HepG2 (cell line): ENCODE measurements at regions not wholly inside any gene's neighbourhood (a gene's known extent, or its start where the extent isn't known, plus 50 kb on each side); places are given as distances from the start of the nearest gene placed in this dataset.

Source experiments
- ATRX ChIP-seq: sonication (generic); formaldehyde crosslinking; IDR thresholded peaks from 2 replicates; pipeline ENCODE4 v1.4.0; 2020; ENCODE audit warnings: missing genetic modification reagents, borderline replicate concordance
- ETV5 ChIP-seq: IDR thresholded peaks from 2 replicates; pipeline ENCODE4 v1.6.1; 2018; ENCODE audit warnings: missing biosample characterization, missing genetic modification reagents, inconsistent platforms, borderline replicate concordance
- EZH2 ChIP-seq: conservative IDR thresholded peaks from 2 replicates; pipeline ENCODE4 v1.6.1; 2012; ENCODE audit warnings: mild to moderate bottlenecking, low read depth, low read length, moderate library complexity
- RAD21 ChIP-seq: fragments of 450-650 bp; formaldehyde crosslinking; IDR thresholded peaks from 2 replicates; pipeline ENCODE4 v1.5.0; 2020; ENCODE audit warnings: mild to moderate bottlenecking
- RCOR2 ChIP-seq: IDR thresholded peaks from 2 replicates; pipeline ENCODE4 v1.6.1; 2016; ENCODE audit warnings: missing biosample characterization, missing genetic modification reagents
- TAF15 ChIP-seq: fragments of 200-400 bp; formaldehyde crosslinking; IDR thresholded peaks from one replicate; pipeline ENCODE4 v1.6.1; 2018; ENCODE audit warnings: mild to moderate bottlenecking, low read depth, low read length; ENCODE audit not compliant: poor library complexity, severe bottlenecking
- ZNF501 ChIP-seq: sonication (generic); formaldehyde crosslinking; IDR thresholded peaks from 2 replicates; pipeline ENCODE4 v1.5.1; 2020; ENCODE audit warnings: mild to moderate bottlenecking, moderate library complexity, missing genetic modification reagents
- TF ChIP-seq, protein P1 (sequence below): sonication (generic); formaldehyde crosslinking; IDR thresholded peaks from 2 replicates; pipeline ENCODE4 v1.5.0; 2020; ENCODE audit warnings: mild to moderate bottlenecking, missing genetic modification reagents, moderate library complexity

DNA sequence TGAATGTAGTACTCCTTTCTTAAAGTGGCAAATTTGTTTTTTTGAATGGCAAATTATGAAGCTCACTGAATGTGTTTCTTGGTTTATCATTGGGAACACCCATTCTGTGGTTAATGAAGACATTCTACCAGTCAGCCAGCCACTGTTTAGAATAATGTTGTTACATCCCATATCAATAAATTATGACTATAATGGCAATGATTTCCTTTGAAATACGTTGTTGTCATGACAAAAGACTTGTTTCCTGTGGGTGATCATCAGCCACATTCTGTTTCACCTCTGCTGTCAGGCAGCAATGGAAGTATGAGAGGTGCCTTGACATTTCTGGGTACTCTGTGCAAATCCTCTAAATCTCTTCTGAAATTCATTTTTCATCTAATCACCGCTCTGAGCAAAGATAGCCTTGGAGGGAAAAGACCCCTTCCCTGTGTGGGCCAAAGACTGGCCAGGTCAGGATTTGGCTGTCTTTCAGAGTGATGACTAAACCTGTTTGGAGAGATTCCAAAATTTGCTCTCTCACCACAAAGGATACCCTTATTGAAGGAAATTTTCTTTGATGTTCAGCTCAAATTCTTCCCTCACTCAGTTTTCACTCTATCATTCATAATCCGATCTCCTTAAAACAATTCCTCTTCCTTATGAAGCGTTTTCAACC, 869.2 kb downstream of the BCL11A start:
- TF ChIP-seq, protein P1, sequence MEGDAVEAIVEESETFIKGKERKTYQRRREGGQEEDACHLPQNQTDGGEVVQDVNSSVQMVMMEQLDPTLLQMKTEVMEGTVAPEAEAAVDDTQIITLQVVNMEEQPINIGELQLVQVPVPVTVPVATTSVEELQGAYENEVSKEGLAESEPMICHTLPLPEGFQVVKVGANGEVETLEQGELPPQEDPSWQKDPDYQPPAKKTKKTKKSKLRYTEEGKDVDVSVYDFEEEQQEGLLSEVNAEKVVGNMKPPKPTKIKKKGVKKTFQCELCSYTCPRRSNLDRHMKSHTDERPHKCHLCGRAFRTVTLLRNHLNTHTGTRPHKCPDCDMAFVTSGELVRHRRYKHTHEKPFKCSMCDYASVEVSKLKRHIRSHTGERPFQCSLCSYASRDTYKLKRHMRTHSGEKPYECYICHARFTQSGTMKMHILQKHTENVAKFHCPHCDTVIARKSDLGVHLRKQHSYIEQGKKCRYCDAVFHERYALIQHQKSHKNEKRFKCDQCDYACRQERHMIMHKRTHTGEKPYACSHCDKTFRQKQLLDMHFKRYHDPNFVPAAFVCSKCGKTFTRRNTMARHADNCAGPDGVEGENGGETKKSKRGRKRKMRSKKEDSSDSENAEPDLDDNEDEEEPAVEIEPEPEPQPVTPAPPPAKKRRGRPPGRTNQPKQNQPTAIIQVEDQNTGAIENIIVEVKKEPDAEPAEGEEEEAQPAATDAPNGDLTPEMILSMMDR (CRISPR knock-in tag) = no peak
- no peak for TF ChIP-seq RAD21
- TF ChIP-seq ATRX (CRISPR knock-in tag) = no peak
- TF ChIP-seq EZH2 = no peak
- TF ChIP-seq TAF15 = no peak
- no peak for TF ChIP-seq ZNF501 (CRISPR knock-in tag)
- no peak for TF ChIP-seq RCOR2
- TF ChIP-seq ETV5 (CRISPR knock-in tag) = no peak
